Spleen (tissue), 7 donors: ENCODE measurements at regions not wholly inside any gene's neighbourhood (a gene's known extent, or its start where the extent isn't known, plus 50 kb on each side); places are given as distances from the start of the nearest gene placed in this dataset.
"Not testable (repeated sequence)": the region's sequence is repeated elsewhere in the genome, so short reads cannot be mapped to it uniquely, and the experiment has no call there.

Source experiments
- CTCF ChIP-seq, 11 experiments: fragments of 200-600 bp in 7 of 11; fragments of 450-650 bp in 4 of 11; sonication (generic) in 4 of 11; IDR thresholded peaks in 8 of 11; conservative IDR thresholded peaks in 3 of 11; 1 replicate in 7 of 11; 2 replicates in 4 of 11; pipeline versions ENCODE4 v1.4.0 to v1.8.0; 2016 to 2021; ENCODE audit warnings: antibody characterized with exemption in 11 of 11, inconsistent platforms in 4 of 11, mild to moderate bottlenecking in 1 of 11
- POLR2A ChIP-seq, 3 donors: fragments of 450-650 bp; IDR thresholded peaks; one replicate each; pipeline ENCODE4 v1.5.1; 2017; ENCODE audit warnings: antibody characterized with exemption in 3 of 3, mild to moderate bottlenecking in 1 of 3
- donor health status: DM: no; HTN: no; CAD: no; lungs with moderate emphysema.
- donor health status: DM: no; HTN: no; CAD: no.
- donor health status: DM: no; HTN: no; CAD: no.

GRCh38 chr20:25857091-25857788 lies 160.6 kb upstream of the ZNF337 start:
- TF ChIP-seq CTCF (IDR thresholded peaks at IDR 0.05 in 8 of 11, conservative IDR thresholded peaks at IDR 0.05 in 3 of 11); POLR2A (IDR thresholded peaks at IDR 0.05): not testable (repeated sequence)
